Pancreas (tissue), 10 donors: ENCODE measurements at regions not wholly inside any gene's neighbourhood (a gene's known extent, or its start where the extent isn't known, plus 50 kb on each side); places are given as distances from the start of the nearest gene placed in this dataset.

Source experiments
- ATAC-seq, 4 donors: fragments of 200-7000 bp; cut with Tn5 transposase; one replicate each; pipeline versions ENCODE4 v1.8.0 to v1.9.1; 2020; ENCODE audit warnings: mild to moderate bottlenecking in 4 of 4, moderate library complexity in 4 of 4
- DNase-seq, 6 donors: peaks; one replicate each; pipeline ENCODE4 v3.0.0-alpha.2; 2020
- FAIRE-seq: peaks from 2 replicates; lab custom pipeline; 2012; peaks lifted over from hg19 to GRCh38; lab: Jason Lieb, UNC
- H3K27ac ChIP-seq, 4 donors: fragments of 200-600 bp; sonication (generic); 1 replicate in 3 of 4; 2 replicates in 1 of 4; pipeline versions ENCODE4 v1.5.0 to v1.8.0; 2020
- H3K27me3 ChIP-seq, 4 donors: fragments of 200-600 bp; one replicate each; pipeline ENCODE4 v1.8.0; 2021
- H3K36me3 ChIP-seq, 3 donors: fragments of 200-600 bp; sonication (generic) in 1 of 3; one replicate each; pipeline versions ENCODE4 v1.5.0 to v1.8.0; 2020 to 2021
- H3K4me1 ChIP-seq, 3 donors: fragments of 200-600 bp; one replicate each; pipeline ENCODE4 v1.8.0; 2021
- H3K4me3 ChIP-seq, 4 donors: fragments of 200-600 bp; sonication (generic) in 2 of 4; one replicate each; pipeline versions ENCODE4 v1.5.0 to v1.8.0; 2020 to 2021
- H3K9me3 ChIP-seq, 4 donors: fragments of 200-600 bp; one replicate each; pipeline ENCODE4 v1.8.0; 2021
- WGBS, 2 donors: extraction: QIAGEN DNeasy Blood & Tissue Kit; methylation state at CpG; one replicate each; pipeline ENCODE4 v1.1.7; 2013; 5-methylcytosine and 5-hydroxymethylcytosine counted together
- intact Hi-C, 3 donors: fragments of 100-400 bp; cut with DNase I; formaldehyde crosslinking; loops; one replicate each; pipeline versions ENCODE4 v1.11.1 to v1.14.2; 2022
- TF ChIP-seq, protein P1 (sequence below), 4 donors: fragments of 200-600 bp; sonication (generic) in 3 of 4; IDR thresholded peaks; one replicate each; pipeline versions ENCODE4 v1.5.0 to v1.8.0; 2021; ENCODE audit warnings: antibody characterized with exemption in 4 of 4
- donor health status: healthy with polysubstance abuse.
- donor health status: DM: no; HTN: no; CAD: no; lungs with moderate emphysema.
- donor health status: DM: no; HTN: no; CAD: no.
- donor health status: control.
- donor health status: control.
- donor health status: Bipolar disorder and iron deficiency.
- donor health status: DM: yes; HTN: yes; CAD: no.
- donor health status: DM: no; HTN: no; CAD: no.
- donor health status: DM: no; HTN: no; CAD: no.
- donor health status: DM: yes; HTN: yes; CAD: no.

DNA sequence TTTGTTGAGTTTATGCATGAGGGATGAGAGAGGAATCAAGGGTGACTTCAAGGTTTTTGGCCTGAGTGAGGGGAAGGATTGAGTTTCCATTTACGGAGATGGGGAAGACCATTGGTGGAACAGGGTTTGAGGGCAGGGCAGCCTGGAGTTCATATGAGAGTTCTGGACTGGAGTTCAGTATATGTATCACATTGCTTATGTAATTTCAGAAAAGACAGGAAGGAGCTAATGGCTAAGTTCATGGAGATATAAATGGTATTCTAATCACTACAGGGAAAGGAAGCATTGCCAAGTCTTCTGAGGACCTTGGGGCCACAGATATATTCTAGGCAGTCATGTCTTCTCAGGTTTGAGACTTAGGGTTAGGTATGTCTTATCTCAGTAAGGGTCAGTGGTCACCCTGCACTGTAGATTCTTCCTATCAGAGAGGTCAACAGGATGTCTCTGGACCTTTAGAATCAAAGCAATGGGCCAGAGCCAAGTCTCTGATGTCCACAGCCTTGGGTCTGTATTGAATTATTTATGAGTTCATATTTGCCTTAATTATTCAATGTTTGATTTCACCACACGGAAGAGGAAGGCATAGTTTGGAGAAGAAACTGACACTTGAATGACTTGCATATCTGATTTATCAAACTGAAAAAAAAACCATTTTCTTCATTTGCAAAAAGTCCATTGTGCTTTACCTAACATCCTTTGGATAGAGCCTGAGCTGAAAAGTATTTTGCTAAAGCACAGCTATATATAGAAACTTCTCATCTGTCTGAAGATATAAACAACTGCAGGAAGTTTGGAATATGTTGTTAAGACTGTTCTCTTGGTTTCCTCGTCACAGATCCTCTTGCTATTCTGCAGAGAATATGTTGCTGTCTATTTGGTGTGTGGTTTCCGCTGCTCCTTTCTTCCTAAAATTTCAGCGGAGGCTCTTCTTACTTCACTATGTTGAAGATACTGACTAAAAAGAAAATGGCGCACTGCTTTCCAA lies 139.5 kb downstream of the PDGFRA start:
- intact Hi-C loops = no loop called here
- Histone ChIP-seq H3K36me3 (no peaks in the 10 kb centered on the region), H3K27me3 (no peaks in the 10 kb centered on the region), H3K4me1 (no peaks in the 10 kb centered on the region), H3K9me3 (no peaks in the 10 kb centered on the region), H3K4me3 (no peak overlapping the region), H3K27ac (no peak overlapping the region)
- TF ChIP-seq, protein P1, sequence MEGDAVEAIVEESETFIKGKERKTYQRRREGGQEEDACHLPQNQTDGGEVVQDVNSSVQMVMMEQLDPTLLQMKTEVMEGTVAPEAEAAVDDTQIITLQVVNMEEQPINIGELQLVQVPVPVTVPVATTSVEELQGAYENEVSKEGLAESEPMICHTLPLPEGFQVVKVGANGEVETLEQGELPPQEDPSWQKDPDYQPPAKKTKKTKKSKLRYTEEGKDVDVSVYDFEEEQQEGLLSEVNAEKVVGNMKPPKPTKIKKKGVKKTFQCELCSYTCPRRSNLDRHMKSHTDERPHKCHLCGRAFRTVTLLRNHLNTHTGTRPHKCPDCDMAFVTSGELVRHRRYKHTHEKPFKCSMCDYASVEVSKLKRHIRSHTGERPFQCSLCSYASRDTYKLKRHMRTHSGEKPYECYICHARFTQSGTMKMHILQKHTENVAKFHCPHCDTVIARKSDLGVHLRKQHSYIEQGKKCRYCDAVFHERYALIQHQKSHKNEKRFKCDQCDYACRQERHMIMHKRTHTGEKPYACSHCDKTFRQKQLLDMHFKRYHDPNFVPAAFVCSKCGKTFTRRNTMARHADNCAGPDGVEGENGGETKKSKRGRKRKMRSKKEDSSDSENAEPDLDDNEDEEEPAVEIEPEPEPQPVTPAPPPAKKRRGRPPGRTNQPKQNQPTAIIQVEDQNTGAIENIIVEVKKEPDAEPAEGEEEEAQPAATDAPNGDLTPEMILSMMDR (IDR thresholded peaks at IDR 0.05) = no peak
- FAIRE-seq = no peak
- WGBS, 2 donors = 58 to 62% methylated on average over 6 of the region's 6 CpGs
- no peak for ATAC-seq
- no peak for DNase-seq

DNA sequence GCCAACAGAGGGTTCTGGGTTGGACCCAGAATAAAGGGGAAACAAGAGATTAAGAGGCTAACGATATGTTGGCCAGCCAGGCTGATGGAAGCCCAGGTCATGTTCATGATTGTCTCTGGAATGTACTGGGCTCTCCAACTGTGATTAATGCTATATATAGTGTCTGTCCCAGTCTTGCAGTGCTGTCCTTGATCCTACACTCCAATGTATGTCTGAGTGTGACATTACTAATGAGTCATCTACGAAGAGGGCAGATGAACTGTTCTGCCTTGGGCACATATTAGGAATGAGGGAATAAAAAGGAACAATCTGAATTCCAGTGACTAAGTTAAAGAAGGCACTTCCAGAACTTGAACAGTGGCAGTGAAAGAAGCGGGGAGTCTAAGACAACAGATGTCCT lies 142.1 kb downstream of the PDGFRA start:
- 57 to 64% methylated on average over 3 of the region's 3 CpGs for WGBS, 2 donors
- FAIRE-seq (no peak), DNase-seq (no peak), ATAC-seq (no peak)
- TF ChIP-seq, protein P1 (IDR thresholded peaks at IDR 0.05) = no peak
- intact Hi-C loops = no loop called here
- Histone ChIP-seq H3K4me1 (no peaks in the 10 kb centered on the region), H3K27ac (no peak overlapping the region), H3K27me3 (no peaks in the 10 kb centered on the region), H3K36me3 (no peaks in the 10 kb centered on the region), H3K9me3 (no peaks in the 10 kb centered on the region), H3K4me3 (no peak overlapping the region)

DNA sequence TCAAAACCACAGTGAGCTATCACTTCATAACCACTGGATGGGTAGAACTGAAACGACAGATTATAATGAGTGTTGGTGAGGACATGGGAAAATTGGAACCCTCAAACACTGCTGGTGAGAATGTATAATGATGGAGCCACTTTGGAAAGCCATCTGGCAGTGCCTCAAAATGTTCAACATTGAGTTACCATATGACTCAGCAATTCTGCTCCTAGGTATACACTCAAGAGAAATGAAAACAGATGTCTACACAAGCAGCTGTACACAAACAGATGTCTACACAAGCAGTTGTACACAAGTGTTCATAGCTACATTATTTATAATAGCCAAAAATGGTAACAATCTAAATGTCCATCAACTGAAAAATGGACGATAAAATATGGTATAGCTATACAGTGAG lies 143.9 kb downstream of the PDGFRA start:
- Histone ChIP-seq H3K27ac (no peak overlapping the region), H3K4me3 (no peak overlapping the region), H3K9me3 (no peaks in the 10 kb centered on the region), H3K27me3 (no peaks in the 10 kb centered on the region), H3K4me1 (no peaks in the 10 kb centered on the region), H3K36me3 (no peaks in the 10 kb centered on the region)
- 63 to 83% methylated on average over 2 of the region's 2 CpGs for WGBS, 2 donors
- no peak for ATAC-seq
- TF ChIP-seq, protein P1 (IDR thresholded peaks at IDR 0.05) = no peak
- FAIRE-seq = no peak
- DNase-seq = no peak
- intact Hi-C loops = no loop called here

DNA sequence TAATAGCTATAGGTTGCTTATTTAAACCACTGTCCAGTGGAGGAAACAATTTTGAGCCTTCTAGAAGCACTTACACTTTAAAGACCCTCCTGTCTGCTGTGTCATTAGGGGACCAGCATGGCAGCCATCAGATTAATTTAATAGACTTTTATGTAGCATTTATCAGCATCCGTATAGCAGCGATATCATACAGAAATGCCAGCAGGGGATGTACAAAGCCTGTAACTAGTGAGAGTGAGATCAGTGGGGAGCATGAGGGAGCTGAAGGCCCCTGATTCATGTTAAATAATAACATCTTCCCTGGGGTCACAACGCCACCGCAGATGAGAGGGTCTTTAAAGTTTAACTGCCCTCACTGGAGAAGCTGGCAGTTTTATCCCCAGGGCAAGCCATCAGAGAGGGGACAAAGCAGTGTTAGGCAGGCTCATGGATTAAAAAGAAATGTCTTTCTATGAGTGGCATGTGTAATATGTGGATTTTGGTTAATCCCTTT lies 144.7 kb downstream of the PDGFRA start:
- H3K4me3 ChIP-seq = no peak overlapping the region
- no peaks in the 10 kb centered on the region for H3K27me3 ChIP-seq
- WGBS, 2 donors = 77 to 80% methylated on average over 4 of the region's 4 CpGs
- H3K27ac ChIP-seq = no peak overlapping the region
- no peak for FAIRE-seq
- ATAC-seq = no peak
- no peak for DNase-seq
- no peaks in the 10 kb centered on the region for H3K9me3 ChIP-seq
- intact Hi-C loops = no loop called here
- no peaks in the 10 kb centered on the region for H3K4me1 ChIP-seq
- TF ChIP-seq, protein P1 (IDR thresholded peaks at IDR 0.05) = no peak
- H3K36me3 ChIP-seq = no peaks in the 10 kb centered on the region

DNA sequence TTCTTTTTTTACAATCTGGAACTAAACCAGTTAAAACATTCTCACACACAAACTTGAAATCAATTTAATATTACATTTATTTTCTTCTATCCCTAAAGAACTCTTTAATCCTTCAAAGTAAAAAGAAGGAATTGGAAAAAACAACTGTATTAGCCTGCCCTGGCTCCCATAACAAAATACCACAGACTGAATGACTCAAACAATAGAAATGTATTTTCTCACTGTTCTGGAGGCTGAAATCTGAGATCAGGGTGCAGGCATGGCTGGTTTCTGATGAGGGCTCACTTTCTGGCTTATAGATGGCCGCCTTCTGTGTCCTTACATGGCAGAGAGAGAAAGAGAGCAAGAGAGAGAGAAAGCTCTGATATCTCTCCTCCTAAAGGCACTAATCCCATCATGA lies 149.4 kb downstream of the PDGFRA start:
- WGBS, 2 donors = 57 to 62% methylated on average over 1 of the region's 1 CpG
- no peak for ATAC-seq
- intact Hi-C loops = no loop called here
- no peaks in the 10 kb centered on the region for H3K9me3 ChIP-seq
- DNase-seq = no peak
- no peak overlapping the region for H3K27ac ChIP-seq
- H3K36me3 ChIP-seq = no peaks in the 10 kb centered on the region
- no peaks in the 10 kb centered on the region for H3K27me3 ChIP-seq
- TF ChIP-seq, protein P1 (IDR thresholded peaks at IDR 0.05) = no peak
- FAIRE-seq = no peak
- no peak overlapping the region for H3K4me3 ChIP-seq
- H3K4me1 ChIP-seq = no peaks in the 10 kb centered on the region
